PC-3 (cell line): ENCODE measurements at regions not wholly inside any gene's neighbourhood (a gene's known extent, or its start where the extent isn't known, plus 50 kb on each side); places are given as distances from the start of the nearest gene placed in this dataset.
"Not testable (repeated sequence)": the region's sequence is repeated elsewhere in the genome, so short reads cannot be mapped to it uniquely, and the experiment has no call there.

Experiments
- ATAC-seq: fragments of 200-7000 bp; cut with Tn5 transposase; 2 replicates; pipeline ENCODE4 v1.9.1; 2020; ENCODE audit warnings: mild to moderate bottlenecking, moderate library complexity
- BruUV-seq: library from RNA; stranded (reverse); fragments of 400-500 nt; replicated peaks from 2 replicates; lab custom pipeline; 2021; lab: Mats Ljungman, UMichigan
- CTCF ChIA-PET: fragments of 300-600 bp; sonication (Branson Sonifier 250); formaldehyde crosslinking; loops from one replicate; lab custom pipeline; 2022; ENCODE audit warnings: antibody characterized with exemption; lab: Charles Lee
- POLR2A ChIA-PET: fragments of 300-600 bp; sonication (Branson Sonifier 250); formaldehyde crosslinking; loops from one replicate; lab custom pipeline; 2022; ENCODE audit warnings: antibody characterized with exemption; ENCODE audit not compliant: unreplicated experiment; lab: Charles Lee
- DNase-seq: peaks from one replicate; pipeline ENCODE4 v3.0.0-alpha.2; 2015
- H2AFZ ChIP-seq: fragments of 300-600 bp; sonication (generic); 2 replicates; pipeline ENCODE4 v1.6.0; 2016; ENCODE audit warnings: antibody characterized with exemption, low read length
- H3F3A ChIP-seq: fragments of 300-600 bp; sonication (generic); one replicate; pipeline ENCODE4 v1.6.0; 2017; ENCODE audit warnings: antibody characterized with exemption, low read length, control low read depth, mild to moderate bottlenecking; ENCODE audit not compliant: unreplicated experiment
- H3K27ac ChIP-seq: fragments of 300-600 bp; sonication (generic); 2 replicates; pipeline ENCODE4 v1.5.1; 2016; ENCODE audit warnings: mild to moderate bottlenecking, low read length
- H3K27me3 ChIP-seq: fragments of 300-600 bp; sonication (generic); 2 replicates; pipeline ENCODE4 v1.6.1; 2016; ENCODE audit warnings: low read length, mixed read lengths
- H3K36me3 ChIP-seq: fragments of 300-600 bp; sonication (generic); 2 replicates; pipeline ENCODE4 v1.6.1; 2016; ENCODE audit warnings: low read depth, mixed run types, low read length, mixed read lengths
- H3K4me1 ChIP-seq: fragments of 300-600 bp; sonication (generic); 2 replicates; pipeline ENCODE4 v1.5.1; 2016; ENCODE audit warnings: low read length; ENCODE audit not compliant: insufficient read depth
- H3K4me2 ChIP-seq: fragments of 300-600 bp; sonication (generic); 2 replicates; pipeline ENCODE4 v1.6.0; 2016; ENCODE audit warnings: low read length
- H3K4me3 ChIP-seq: fragments of 300-600 bp; sonication (generic); 2 replicates; pipeline ENCODE4 v1.5.1; 2016; ENCODE audit warnings: mild to moderate bottlenecking, low read length, mixed read lengths
- H3K79me2 ChIP-seq: fragments of 300-600 bp; sonication (generic); 2 replicates; pipeline ENCODE4 v1.6.1; 2017; ENCODE audit warnings: low read length, mixed read lengths
- H3K9ac ChIP-seq: fragments of 300-600 bp; sonication (generic); 2 replicates; pipeline ENCODE4 v1.6.0; 2016; ENCODE audit warnings: mild to moderate bottlenecking, low read length
- H3K9me2 ChIP-seq: fragments of 300-600 bp; sonication (generic); replicated peaks from 2 replicates; pipeline ENCODE4 v1.6.1; 2016; ENCODE audit warnings: mixed run types, low read length, mixed read lengths
- H3K9me3 ChIP-seq: fragments of 300-600 bp; sonication (generic); 2 replicates; pipeline ENCODE4 v1.6.1; 2016; ENCODE audit warnings: low read length, mixed read lengths
- H4K20me1 ChIP-seq: fragments of 300-600 bp; sonication (generic); 2 replicates; pipeline ENCODE4 v1.6.1; 2016; ENCODE audit warnings: low read length, mixed read lengths
- EZH2 ChIP-seq: fragments of 300-600 bp; sonication (generic); IDR thresholded peaks from one replicate; pipeline ENCODE4 v1.6.1; 2017; ENCODE audit warnings: antibody characterized with exemption, mild to moderate bottlenecking, low read length; ENCODE audit not compliant: unreplicated experiment
- EZH2phosphoT487 ChIP-seq: fragments of 300-600 bp; sonication (generic); IDR thresholded peaks from 2 replicates; pipeline ENCODE4 v1.6.1; 2018; ENCODE audit warnings: mild to moderate bottlenecking, antibody characterized with exemption, low read length, borderline replicate concordance
- intact Hi-C: fragments of 100-400 bp; cut with micrococcal nuclease; formaldehyde crosslinking; loops from 2 replicates; pipeline ENCODE4 v1.9.0; 2023
- TF ChIP-seq, protein P1 (sequence below): fragments of 300-600 bp; sonication (generic); conservative IDR thresholded peaks from 2 replicates; pipeline ENCODE4 v1.5.1; 2017; ENCODE audit warnings: antibody characterized with exemption, low read depth, mild to moderate bottlenecking, low read length

GRCh38 chr1:96912248-96912647 lies 190.7 kb downstream of the PTBP2 start:
- CTCF ChIA-PET, result no interaction called here
- H3K9ac ChIP-seq, result no peak overlapping the region
- ATAC-seq, result no peak
- DNase-seq, result no peak
- H3K4me3 ChIP-seq, result no peak overlapping the region
- intact Hi-C loops, result no loop called here
- POLR2A ChIA-PET, result no interaction called here
- no peak for TF ChIP-seq EZH2
- TF ChIP-seq, protein P1, sequence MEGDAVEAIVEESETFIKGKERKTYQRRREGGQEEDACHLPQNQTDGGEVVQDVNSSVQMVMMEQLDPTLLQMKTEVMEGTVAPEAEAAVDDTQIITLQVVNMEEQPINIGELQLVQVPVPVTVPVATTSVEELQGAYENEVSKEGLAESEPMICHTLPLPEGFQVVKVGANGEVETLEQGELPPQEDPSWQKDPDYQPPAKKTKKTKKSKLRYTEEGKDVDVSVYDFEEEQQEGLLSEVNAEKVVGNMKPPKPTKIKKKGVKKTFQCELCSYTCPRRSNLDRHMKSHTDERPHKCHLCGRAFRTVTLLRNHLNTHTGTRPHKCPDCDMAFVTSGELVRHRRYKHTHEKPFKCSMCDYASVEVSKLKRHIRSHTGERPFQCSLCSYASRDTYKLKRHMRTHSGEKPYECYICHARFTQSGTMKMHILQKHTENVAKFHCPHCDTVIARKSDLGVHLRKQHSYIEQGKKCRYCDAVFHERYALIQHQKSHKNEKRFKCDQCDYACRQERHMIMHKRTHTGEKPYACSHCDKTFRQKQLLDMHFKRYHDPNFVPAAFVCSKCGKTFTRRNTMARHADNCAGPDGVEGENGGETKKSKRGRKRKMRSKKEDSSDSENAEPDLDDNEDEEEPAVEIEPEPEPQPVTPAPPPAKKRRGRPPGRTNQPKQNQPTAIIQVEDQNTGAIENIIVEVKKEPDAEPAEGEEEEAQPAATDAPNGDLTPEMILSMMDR, result no peak
- TF ChIP-seq EZH2phosphoT487, result no peak
- no peaks in the 10 kb centered on the region for H3K36me3 ChIP-seq
- no peaks in the 10 kb centered on the region for H3K79me2 ChIP-seq
- H3K9me3 ChIP-seq, result no peaks in the 10 kb centered on the region
- H2AFZ ChIP-seq, result no peak overlapping the region
- BruUV-seq, result no TSS peak
- no peak overlapping the region for H3K27ac ChIP-seq
- no peak overlapping the region for H3K4me2 ChIP-seq
- no peaks in the 10 kb centered on the region for H3K27me3 ChIP-seq
- H3F3A ChIP-seq, result no peaks in the 10 kb centered on the region
- H4K20me1 ChIP-seq, result no peaks in the 10 kb centered on the region
- H3K9me2 ChIP-seq, result no peaks in the 10 kb centered on the region
- no peaks in the 10 kb centered on the region for H3K4me1 ChIP-seq

GRCh38 chr1:96915701-96916100 lies 194.1 kb downstream of the PTBP2 start:
- H3K4me3 ChIP-seq, H4K20me1 ChIP-seq, H3K9me3 ChIP-seq, H3K27ac ChIP-seq, H3K4me1 ChIP-seq, BruUV-seq, POLR2A ChIA-PET, H3K36me3 ChIP-seq, intact Hi-C loops, H3K4me2 ChIP-seq, H3K9me2 ChIP-seq, CTCF ChIA-PET, H3F3A ChIP-seq, ATAC-seq, H3K79me2 ChIP-seq, H2AFZ ChIP-seq, DNase-seq, H3K9ac ChIP-seq: not testable (repeated sequence)
- H3K27me3 ChIP-seq, result peaks cover 18% of the 10 kb centered on the region

DNA sequence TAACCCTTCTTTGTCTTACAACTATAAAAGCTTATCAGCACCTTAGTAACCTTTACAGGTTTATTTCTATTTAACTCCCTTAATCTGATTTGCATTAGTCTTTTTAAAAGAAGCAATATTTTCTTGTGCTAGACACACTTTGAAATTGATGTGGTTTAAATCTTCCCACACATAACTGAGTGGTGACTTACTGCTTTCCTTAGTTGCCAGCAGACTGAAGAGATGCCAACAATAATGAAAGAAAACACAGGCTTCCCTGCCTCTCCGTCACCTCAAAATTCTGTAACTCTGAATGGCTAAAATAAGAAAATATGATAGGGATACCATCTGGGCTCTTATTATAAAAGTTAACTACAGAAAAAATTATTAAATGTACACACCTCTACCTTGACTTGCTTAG lies 196.8 kb downstream of the PTBP2 start:
- DNase-seq (no peak), ATAC-seq (no peak)
- H3K4me3 ChIP-seq, result no peak overlapping the region
- TF ChIP-seq EZH2phosphoT487 (no peak), EZH2 (no peak)
- TF ChIP-seq, protein P1, result no peak
- no peak overlapping the region for H3K27ac ChIP-seq
- no peak overlapping the region for H3K9ac ChIP-seq
- H4K20me1 ChIP-seq, result no peaks in the 10 kb centered on the region
- intact Hi-C loops, result no loop called here
- no peaks in the 10 kb centered on the region for H3K36me3 ChIP-seq
- H3K4me2 ChIP-seq, result no peak overlapping the region
- H3K27me3 ChIP-seq, result peaks cover 22% of the 10 kb centered on the region
- H3K9me3 ChIP-seq, result 0 out of 2 replicates have a peak, but pooled peaks cover 2% of the 10 kb centered on the region
- no peaks in the 10 kb centered on the region for H3K79me2 ChIP-seq
- POLR2A ChIA-PET, result no interaction called here
- H3K9me2 ChIP-seq, result no peaks in the 10 kb centered on the region
- BruUV-seq, result no TSS peak
- no peaks in the 10 kb centered on the region for H3F3A ChIP-seq
- H2AFZ ChIP-seq, result no peak overlapping the region
- no peaks in the 10 kb centered on the region for H3K4me1 ChIP-seq
- CTCF ChIA-PET, result no interaction called here
